Trophoblast cell (in vitro differentiated cells and primary cell): ENCODE measurements at regions not wholly inside any gene's neighbourhood (a gene's known extent, or its start where the extent isn't known, plus 50 kb on each side); places are given as distances from the start of the nearest gene placed in this dataset.

Source experiments
- DNase-seq, 2 donors: peaks; one replicate each; pipeline ENCODE4 v3.0.0-alpha.2; 2016
- H2AFZ ChIP-seq: 2 replicates; pipeline ENCODE4 v1.6.1; 2013; ENCODE audit warnings: low read length, moderate library complexity, mild to moderate bottlenecking; ENCODE audit not compliant: insufficient read depth, poor library complexity
- H2AK5ac ChIP-seq: 2 replicates; pipeline ENCODE4 v1.6.1; 2013; ENCODE audit warnings: mild to moderate bottlenecking, low read length
- H2BK120ac ChIP-seq: 2 replicates; pipeline ENCODE4 v1.6.1; 2013; ENCODE audit warnings: low read length, mild to moderate bottlenecking, moderate library complexity; ENCODE audit not compliant: insufficient read depth, poor library complexity
- H2BK12ac ChIP-seq: 2 replicates; pipeline ENCODE4 v1.6.1; 2013; ENCODE audit warnings: mild to moderate bottlenecking, low read length, moderate library complexity
- H2BK5ac ChIP-seq: 2 replicates; pipeline ENCODE4 v1.6.1; 2013; ENCODE audit warnings: low read length, low read depth, moderate library complexity, mild to moderate bottlenecking; ENCODE audit not compliant: poor library complexity
- H3K14ac ChIP-seq: 2 replicates; pipeline ENCODE4 v1.6.1; 2013; ENCODE audit warnings: mild to moderate bottlenecking, low read length
- H3K18ac ChIP-seq: 2 replicates; pipeline ENCODE4 v1.6.1; 2013; ENCODE audit warnings: mild to moderate bottlenecking, low read length
- H3K23ac ChIP-seq: 2 replicates; pipeline ENCODE4 v1.6.1; 2013; ENCODE audit warnings: low read length
- H3K27ac ChIP-seq: 2 replicates; pipeline ENCODE4 v1.5.1; 2013; ENCODE audit warnings: low read depth, mild to moderate bottlenecking, inconsistent platforms, low read length, moderate library complexity
- H3K27me3 ChIP-seq: 2 replicates; pipeline ENCODE4 v1.6.1; 2013; ENCODE audit warnings: inconsistent platforms, mild to moderate bottlenecking, low read length, moderate library complexity; ENCODE audit not compliant: insufficient read depth
- H3K36me3 ChIP-seq, 2 experiments: 1 replicate in 1 of 2; 2 replicates in 1 of 2; pipeline ENCODE4 v1.6.1; 2013; ENCODE audit warnings: low read length in 2 of 2, mild to moderate bottlenecking in 2 of 2, moderate library complexity in 1 of 2; ENCODE audit not compliant: insufficient read depth in 2 of 2, control insufficient read depth in 1 of 2
- H3K4ac ChIP-seq: 2 replicates; pipeline ENCODE4 v1.6.1; 2013; ENCODE audit warnings: low read depth, mild to moderate bottlenecking, low read length, moderate library complexity
- H3K4me1 ChIP-seq, 2 experiments: 1 replicate in 1 of 2; 2 replicates in 1 of 2; pipeline ENCODE4 v1.6.1; 2013; ENCODE audit warnings: low read length in 2 of 2, mild to moderate bottlenecking in 2 of 2, moderate library complexity in 1 of 2; ENCODE audit not compliant: insufficient read depth in 2 of 2, control insufficient read depth in 1 of 2
- H3K4me2 ChIP-seq: 2 replicates; pipeline ENCODE4 v1.6.1; 2013; ENCODE audit warnings: inconsistent platforms, mild to moderate bottlenecking, low read length, moderate library complexity
- H3K4me3 ChIP-seq: 2 replicates; pipeline ENCODE4 v1.5.1; 2013; ENCODE audit warnings: mild to moderate bottlenecking, low read depth, low read length, inconsistent platforms
- H3K79me1 ChIP-seq: one replicate; pipeline ENCODE4 v1.6.1; 2013; ENCODE audit warnings: low read length
- H3K79me2 ChIP-seq: 2 replicates; pipeline ENCODE4 v1.6.1; 2013; ENCODE audit warnings: low read length, mild to moderate bottlenecking; ENCODE audit not compliant: control insufficient read depth, insufficient read depth, poor library complexity
- H3K9ac ChIP-seq: 2 replicates; pipeline ENCODE4 v1.6.1; 2013; ENCODE audit warnings: mild to moderate bottlenecking, low read length
- H3K9me3 ChIP-seq: 2 replicates; pipeline ENCODE4 v1.6.1; 2013; ENCODE audit warnings: low read depth, mild to moderate bottlenecking, control low read depth, inconsistent platforms, low read length; ENCODE audit not compliant: insufficient read depth
- H4K12ac ChIP-seq: 2 replicates; pipeline ENCODE4 v1.6.1; 2013; ENCODE audit warnings: low read depth, mild to moderate bottlenecking, low read length, moderate library complexity
- H4K8ac ChIP-seq: 2 replicates; pipeline ENCODE4 v1.6.1; 2013; ENCODE audit warnings: low read depth, mild to moderate bottlenecking, low read length, moderate library complexity
- H4K91ac ChIP-seq: one replicate; pipeline ENCODE4 v1.6.1; 2013; ENCODE audit warnings: low read depth, mild to moderate bottlenecking, low read length, moderate library complexity
- WGBS: extraction: QIAGEN DNeasy Blood & Tissue Kit; methylation state at CpG from one replicate; pipeline ENCODE4 v1.1.7; 2013; ENCODE audit warnings: missing lambda C conversion rate; ENCODE audit not compliant: insufficient read length, insufficient coverage; ENCODE audit errors: extremely low coverage; 5-methylcytosine and 5-hydroxymethylcytosine counted together

DNA sequence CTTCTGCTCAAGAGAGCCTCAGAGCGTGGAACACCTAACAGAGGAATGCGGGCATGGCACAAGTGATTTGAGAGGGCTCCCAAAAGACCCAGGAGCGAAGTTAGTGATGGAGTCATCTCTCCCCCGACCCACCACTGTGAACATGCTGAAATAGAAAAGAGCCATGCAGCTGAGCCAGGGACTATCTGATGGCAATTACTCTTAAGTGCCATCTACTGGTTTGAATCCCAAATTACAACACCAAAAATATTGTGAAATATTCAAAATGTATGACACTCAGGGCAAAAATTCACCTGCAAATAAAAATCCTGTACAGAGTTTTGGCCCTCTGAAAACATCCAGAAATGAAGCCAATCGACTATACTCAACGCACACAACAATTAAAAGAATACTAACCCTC is 2038.9 kb upstream of the ADGRL3 start:
- H2BK12ac ChIP-seq, result no peak overlapping the region
- no peak overlapping the region for H3K4me3 ChIP-seq
- H3K9me3 ChIP-seq, result no peaks in the 10 kb centered on the region
- no CpG with 5 or more reads among the region's 6 CpGs for WGBS
- no peak overlapping the region for H3K18ac ChIP-seq
- DNase-seq, result no peak
- no peaks in the 10 kb centered on the region for H3K27me3 ChIP-seq
- no peak overlapping the region for H3K23ac ChIP-seq
- H3K14ac ChIP-seq, result no peak overlapping the region
- H3K4me1 ChIP-seq, result no peaks in the 10 kb centered on the region
- H3K79me1 ChIP-seq, result no peaks in the 10 kb centered on the region
- H2AK5ac ChIP-seq, result no peak overlapping the region
- no peak overlapping the region for H3K27ac ChIP-seq
- no peaks in the 10 kb centered on the region for H3K79me2 ChIP-seq
- no peak overlapping the region for H2BK5ac ChIP-seq
- no peak overlapping the region for H2AFZ ChIP-seq
- no peak overlapping the region for H4K12ac ChIP-seq
- H4K91ac ChIP-seq, result no peak overlapping the region
- no peak overlapping the region for H3K4me2 ChIP-seq
- H3K9ac ChIP-seq, result no peak overlapping the region
- no peak overlapping the region for H2BK120ac ChIP-seq
- no peak overlapping the region for H4K8ac ChIP-seq
- no peak overlapping the region for H3K4ac ChIP-seq
- no peaks in the 10 kb centered on the region for H3K36me3 ChIP-seq

DNA sequence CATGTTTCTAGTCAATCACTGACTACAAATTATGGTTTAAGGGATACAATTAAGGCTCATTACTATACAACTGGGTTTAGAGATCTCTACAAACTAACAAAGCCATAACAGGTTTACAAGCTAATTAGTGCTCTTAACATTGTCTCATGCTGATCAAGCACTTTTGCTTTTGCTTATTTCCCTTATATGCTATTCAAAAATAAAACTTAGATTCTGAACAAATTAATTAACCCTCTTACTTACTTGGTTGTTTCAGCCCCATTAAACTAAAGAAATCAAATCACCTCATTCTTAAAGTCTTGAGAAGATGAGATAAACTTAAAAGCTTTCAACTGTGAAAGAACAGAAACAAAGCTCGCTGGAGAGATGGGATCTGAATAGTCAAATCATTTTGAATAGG is 2024.5 kb upstream of the ADGRL3 start:
- Histone ChIP-seq H4K12ac (no peak overlapping the region), H3K36me3 (no peaks in the 10 kb centered on the region), H3K9ac (no peak overlapping the region), H3K4ac (no peak overlapping the region), H3K79me1 (no peaks in the 10 kb centered on the region), H3K23ac (no peak overlapping the region), H3K18ac (no peak overlapping the region), H2AK5ac (no peak overlapping the region), H3K14ac (no peak overlapping the region), H2BK120ac (no peak overlapping the region), H3K4me2 (no peak overlapping the region), H2BK5ac (no peak overlapping the region), H4K8ac (no peak overlapping the region), H3K27me3 (no peaks in the 10 kb centered on the region), H2BK12ac (no peak overlapping the region), H2AFZ (no peak overlapping the region), H3K4me1 (no peaks in the 10 kb centered on the region), H3K79me2 (no peaks in the 10 kb centered on the region), H3K4me3 (no peak overlapping the region), H4K91ac (no peak overlapping the region), H3K9me3 (peaks cover 4% of the 10 kb centered on the region), H3K27ac (no peak overlapping the region)
- WGBS, result no CpG with 5 or more reads among the region's 1 CpG
- no peak for DNase-seq

DNA sequence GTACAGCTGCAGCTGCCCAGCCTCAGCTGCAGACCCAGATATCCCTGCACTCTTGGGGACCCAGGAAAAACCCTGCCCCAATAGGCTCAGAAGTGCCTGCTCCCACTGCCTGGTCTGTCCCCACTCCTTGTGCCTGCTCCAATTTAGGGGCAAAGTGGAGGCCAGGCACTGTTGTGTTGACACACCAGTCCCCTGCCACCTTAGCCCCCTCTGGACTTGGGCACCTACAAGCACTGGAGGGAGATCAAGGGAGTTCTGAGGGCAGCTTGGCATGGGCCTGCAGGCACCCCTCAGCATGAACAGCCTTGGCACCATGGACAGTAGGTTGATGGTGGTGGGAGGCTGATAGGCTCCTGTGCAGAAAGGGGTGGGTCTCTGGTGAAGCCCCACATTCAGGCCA is 2020.8 kb upstream of the ADGRL3 start:
- Histone ChIP-seq H3K4me2 (no peak overlapping the region), H2BK12ac (no peak overlapping the region), H3K23ac (no peak overlapping the region), H3K36me3 (no peaks in the 10 kb centered on the region), H3K14ac (no peak overlapping the region), H3K18ac (no peak overlapping the region), H2BK5ac (no peak overlapping the region), H3K27me3 (no peaks in the 10 kb centered on the region), H3K9ac (no peak overlapping the region), H3K9me3 (peaks cover 4% of the 10 kb centered on the region), H3K4me1 (no peaks in the 10 kb centered on the region), H3K79me2 (no peaks in the 10 kb centered on the region), H4K12ac (no peak overlapping the region), H3K4ac (no peak overlapping the region), H3K4me3 (no peak overlapping the region), H2AK5ac (no peak overlapping the region), H3K27ac (no peak overlapping the region), H2AFZ (no peak overlapping the region), H2BK120ac (no peak overlapping the region), H3K79me1 (no peaks in the 10 kb centered on the region), H4K8ac (no peak overlapping the region), H4K91ac (no peak overlapping the region)
- DNase-seq, result no peak

DNA sequence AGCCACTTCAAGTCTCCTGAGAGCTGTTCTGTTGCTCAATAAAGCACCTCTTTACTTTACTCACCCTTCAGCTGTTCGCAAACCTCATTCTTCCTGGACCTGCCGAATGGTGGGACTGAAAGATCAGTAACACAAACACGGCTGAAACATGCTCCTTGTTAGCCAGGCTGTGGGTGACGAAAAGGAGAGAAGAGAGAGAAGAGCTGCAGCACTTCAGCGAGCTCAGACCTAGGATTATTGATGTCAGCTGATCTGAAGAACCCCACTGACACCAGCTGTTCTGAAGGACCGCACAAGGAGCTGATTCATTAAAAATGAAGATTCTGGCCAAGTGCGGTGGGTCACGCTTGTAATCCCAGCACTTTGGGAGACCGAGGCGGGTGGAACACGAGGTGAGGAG is 2020.0 kb upstream of the ADGRL3 start:
- H3K27ac ChIP-seq, result no peak overlapping the region
- no peak overlapping the region for H4K8ac ChIP-seq
- no peaks in the 10 kb centered on the region for H3K27me3 ChIP-seq
- H3K18ac ChIP-seq, result no peak overlapping the region
- H2BK120ac ChIP-seq, result no peak overlapping the region
- no peak for DNase-seq
- H2BK12ac ChIP-seq, result no peak overlapping the region
- no peaks in the 10 kb centered on the region for H3K4me1 ChIP-seq
- H2AK5ac ChIP-seq, result no peak overlapping the region
- H2BK5ac ChIP-seq, result no peak overlapping the region
- peaks cover 4% of the 10 kb centered on the region for H3K9me3 ChIP-seq
- H2AFZ ChIP-seq, result no peak overlapping the region
- no peak overlapping the region for H3K4me3 ChIP-seq
- no peak overlapping the region for H4K91ac ChIP-seq
- H3K9ac ChIP-seq, result no peak overlapping the region
- no peaks in the 10 kb centered on the region for H3K79me2 ChIP-seq
- H3K14ac ChIP-seq, result no peak overlapping the region
- WGBS, result no CpG with 5 or more reads among the region's 11 CpGs
- no peak overlapping the region for H3K4me2 ChIP-seq
- no peaks in the 10 kb centered on the region for H3K79me1 ChIP-seq
- no peaks in the 10 kb centered on the region for H3K36me3 ChIP-seq
- no peak overlapping the region for H3K23ac ChIP-seq
- no peak overlapping the region for H3K4ac ChIP-seq
- no peak overlapping the region for H4K12ac ChIP-seq

DNA sequence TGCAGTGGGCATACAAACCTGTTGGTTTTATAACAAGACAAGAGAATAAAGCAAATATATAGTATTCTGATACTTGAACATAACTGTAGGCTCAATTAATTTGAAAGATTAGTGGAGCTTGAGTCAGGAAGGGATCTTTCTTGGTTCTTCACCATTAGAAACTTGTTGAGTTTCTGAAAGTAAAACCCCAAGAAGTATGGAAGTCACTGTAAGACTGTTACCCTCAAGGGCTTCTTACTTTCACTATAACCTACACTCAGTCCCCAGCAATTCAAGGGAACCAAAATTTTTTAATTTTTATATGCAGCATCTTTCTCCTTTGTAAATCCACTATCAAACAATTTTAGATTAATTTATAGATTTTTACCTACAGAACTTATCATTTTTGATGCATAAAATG is 2019.2 kb upstream of the ADGRL3 start:
- no peaks in the 10 kb centered on the region for H3K79me2 ChIP-seq
- no peak overlapping the region for H3K27ac ChIP-seq
- H2AFZ ChIP-seq, result no peak overlapping the region
- H3K4me3 ChIP-seq, result no peak overlapping the region
- H3K14ac ChIP-seq, result no peak overlapping the region
- no peak overlapping the region for H2BK5ac ChIP-seq
- no peak overlapping the region for H4K91ac ChIP-seq
- no peak overlapping the region for H4K12ac ChIP-seq
- DNase-seq, result no peak
- no peak overlapping the region for H2AK5ac ChIP-seq
- H3K4ac ChIP-seq, result no peak overlapping the region
- no peak overlapping the region for H3K18ac ChIP-seq
- H3K23ac ChIP-seq, result no peak overlapping the region
- H4K8ac ChIP-seq, result no peak overlapping the region
- H3K79me1 ChIP-seq, result no peaks in the 10 kb centered on the region
- no peaks in the 10 kb centered on the region for H3K27me3 ChIP-seq
- no peak overlapping the region for H2BK120ac ChIP-seq
- no peak overlapping the region for H3K4me2 ChIP-seq
- H3K9me3 ChIP-seq, result peaks cover 4% of the 10 kb centered on the region
- H3K4me1 ChIP-seq, result no peaks in the 10 kb centered on the region
- no peaks in the 10 kb centered on the region for H3K36me3 ChIP-seq
- no peak overlapping the region for H3K9ac ChIP-seq
- H2BK12ac ChIP-seq, result no peak overlapping the region
